BJ (cell line): ENCODE measurements at regions not wholly inside any gene's neighbourhood (a gene's known extent, or its start where the extent isn't known, plus 50 kb on each side); places are given as distances from the start of the nearest gene placed in this dataset.
"Not testable (repeated sequence)": the region's sequence is repeated elsewhere in the genome, so short reads cannot be mapped to it uniquely, and the experiment has no call there.

Source experiments
- CTCF ChIA-PET: fragments of 350-600 bp; formaldehyde crosslinking; extraction: SDS; loops from one replicate; lab custom pipeline; 2021; ENCODE audit warnings: antibody characterized with exemption, inconsistent platforms; lab: Yijun Ruan, JAX
- POLR2A ChIA-PET: fragments of 300-600 bp; sonication (Branson Sonifier 250); formaldehyde crosslinking; extraction: SDS; loops from one replicate; lab custom pipeline; 2021; ENCODE audit warnings: antibody characterized with exemption; lab: Charles Lee
- DNase-seq: peaks from one replicate; pipeline ENCODE4 v3.0.0-alpha.2; 2011; ENCODE audit warnings: low read depth
- H3K27me3 ChIP-seq: 2 replicates; pipeline ENCODE4 v1.6.0; 2011; ENCODE audit warnings: low read length; ENCODE audit not compliant: control insufficient read depth, insufficient read depth
- H3K36me3 ChIP-seq: 2 replicates; pipeline ENCODE4 v1.5.1; 2011; ENCODE audit warnings: low read length; ENCODE audit not compliant: control insufficient read depth, insufficient read depth
- H3K4me3 ChIP-seq: 2 replicates; pipeline ENCODE4 v1.5.1; 2011; ENCODE audit warnings: low read depth, mild to moderate bottlenecking, control low read depth, low read length
- CTCF ChIP-seq: IDR thresholded peaks from 2 replicates; pipeline ENCODE4 v1.5.1; 2011; ENCODE audit warnings: low read depth, mild to moderate bottlenecking, control low read depth, inconsistent platforms, low read length, moderate library complexity; ENCODE audit not compliant: insufficient read depth

GRCh38 chr3:11914651-11915050 is 68.0 kb upstream of the TAMM41 start:
- TF ChIP-seq CTCF = no peak
- ChIA-PET POLR2A (no interaction called here), CTCF (no interaction called here)
- H3K27me3 ChIP-seq = no peaks in the 10 kb centered on the region
- no peak overlapping the region for H3K4me3 ChIP-seq
- no peaks in the 10 kb centered on the region for H3K36me3 ChIP-seq
- DNase-seq = no peak

GRCh38 chr3:11915621-11916424 is 69.1 kb upstream of the TAMM41 start:
- no peaks in the 10 kb centered on the region for H3K27me3 ChIP-seq
- no peaks in the 10 kb centered on the region for H3K36me3 ChIP-seq
- DNase-seq = no peak
- POLR2A ChIA-PET = no interaction called here
- TF ChIP-seq CTCF = no peak
- CTCF ChIA-PET = no interaction called here
- H3K4me3 ChIP-seq = no peak overlapping the region

- DNase-seq, H3K36me3 ChIP-seq, H3K4me3 ChIP-seq, H3K27me3 ChIP-seq, POLR2A ChIA-PET, CTCF ChIA-PET: not testable (repeated sequence)
These were observed 69.7 kb upstream of the TAMM41 start for GRCh38 chr3:11916425-11916762.

GRCh38 chr3:11917051-11917450 is 70.4 kb upstream of the TAMM41 start:
- no peak for TF ChIP-seq CTCF
- CTCF ChIA-PET = no interaction called here
- H3K4me3 ChIP-seq = no peak overlapping the region
- DNase-seq = no peak
- POLR2A ChIA-PET = no interaction called here
- H3K36me3 ChIP-seq = no peaks in the 10 kb centered on the region
- H3K27me3 ChIP-seq = no peaks in the 10 kb centered on the region

- Histone ChIP-seq H3K4me3 (no peak overlapping the region), H3K27me3 (no peaks in the 10 kb centered on the region), H3K36me3 (no peaks in the 10 kb centered on the region)
- no peak for DNase-seq
- no peak for TF ChIP-seq CTCF
- POLR2A ChIA-PET = no interaction called here
- CTCF ChIA-PET = interaction anchor here (1.3 kb wide), 1 partner anchor 30 kb away, joined by 3 read pairs; no protein-coding TSS in a partner anchor
These were observed 72.7 kb upstream of the TAMM41 start for GRCh38 chr3:11919390-11919789.

- no peak for TF ChIP-seq CTCF
These were observed 77.8 kb upstream of the TAMM41 start for GRCh38 chr3:11924518-11924917.

More at GRCh38 chr3:11924518-11924917, 77.8 kb upstream of the TAMM41 start:
- ChIA-PET CTCF (no interaction called here), POLR2A (no interaction called here)
- Histone ChIP-seq H3K36me3 (no peaks in the 10 kb centered on the region), H3K4me3 (no peak overlapping the region), H3K27me3 (no peaks in the 10 kb centered on the region)
- no peak for DNase-seq
